ENCODE measurements at regions not wholly inside any gene's neighbourhood (a gene's known extent, or its start where the extent isn't known, plus 50 kb on each side); places are given as distances from the start of the nearest gene placed in this dataset.
A peak's percentile ranks its signal among the peaks of the same experiment; 100 is the strongest.

DNA sequence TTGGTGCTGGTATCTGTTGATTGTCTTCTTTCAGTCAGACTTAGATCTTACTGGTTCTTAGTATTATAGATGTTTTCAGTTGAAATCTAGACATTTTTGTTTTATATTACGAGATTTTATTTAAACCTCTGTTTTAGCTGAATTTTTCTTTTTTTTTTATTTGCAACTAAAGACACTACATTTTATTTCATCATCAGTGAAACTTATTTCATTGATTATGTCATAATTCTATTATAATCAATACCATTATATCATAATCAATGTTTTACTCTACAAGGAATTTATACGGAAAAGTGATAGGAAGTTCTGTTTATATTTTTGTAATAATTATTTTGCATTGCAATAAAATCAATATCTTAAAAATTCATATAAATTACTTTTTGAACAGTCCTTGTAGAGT is 477.4 kb upstream of the MDFIC2 start:
- DNase-seq, result no peak

DNA sequence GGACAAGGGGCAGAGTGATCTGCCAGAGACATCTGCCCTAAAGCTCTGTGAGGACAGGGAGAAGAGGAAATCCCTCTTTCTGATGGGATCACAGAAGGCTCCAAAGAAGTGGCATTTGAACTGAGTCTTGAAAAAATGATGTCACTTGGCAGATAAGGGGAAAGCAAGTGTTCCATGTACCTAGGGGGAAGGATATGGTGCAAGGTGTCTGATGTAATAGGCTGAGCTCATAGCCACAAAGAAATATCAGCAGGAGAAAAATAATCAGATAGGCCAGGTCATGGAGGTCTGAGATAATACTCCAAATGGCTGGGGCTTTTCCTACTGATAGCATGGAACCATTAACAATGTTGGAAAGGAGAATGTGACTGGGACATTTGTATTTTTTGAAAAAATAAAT is 468.4 kb upstream of the MDFIC2 start:
- peak; percentile 36 for DNase-seq

DNA sequence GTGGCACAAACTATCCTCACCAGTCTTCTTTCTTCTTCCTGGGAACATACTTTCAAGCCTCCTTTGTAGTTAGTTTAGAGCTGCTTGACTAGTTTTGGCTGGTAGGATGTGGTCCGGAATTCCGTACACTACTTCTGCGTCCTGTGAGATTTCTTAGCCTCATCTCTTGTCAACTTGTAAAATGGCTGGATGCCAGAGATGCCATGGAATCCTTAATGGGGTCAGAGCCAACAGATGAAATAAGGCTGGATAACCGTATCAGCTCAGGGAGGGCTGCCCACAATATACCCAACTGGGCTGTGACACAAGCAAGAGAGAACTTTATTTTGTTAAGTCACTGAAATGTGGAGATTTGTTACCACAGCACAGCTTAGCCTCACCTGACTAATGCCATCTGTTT is 466.9 kb upstream of the MDFIC2 start:
- no peak for DNase-seq

GRCh38 chr3:70776081-70776480 is 463.6 kb upstream of the MDFIC2 start:
- no peak for DNase-seq

- DNase-seq, result no peak
Observed at GRCh38 chr3:70775257-70775656, 462.8 kb upstream of the MDFIC2 start.

GRCh38 chr3:70774641-70775040 is 462.2 kb upstream of the MDFIC2 start:
- no peak for DNase-seq

GRCh38 chr3:70771426-70772147 is 459.1 kb upstream of the MDFIC2 start:
- no peak for DNase-seq

GRCh38 chr3:70770650-70771049 is 458.2 kb upstream of the MDFIC2 start:
- no peak for DNase-seq

DNA sequence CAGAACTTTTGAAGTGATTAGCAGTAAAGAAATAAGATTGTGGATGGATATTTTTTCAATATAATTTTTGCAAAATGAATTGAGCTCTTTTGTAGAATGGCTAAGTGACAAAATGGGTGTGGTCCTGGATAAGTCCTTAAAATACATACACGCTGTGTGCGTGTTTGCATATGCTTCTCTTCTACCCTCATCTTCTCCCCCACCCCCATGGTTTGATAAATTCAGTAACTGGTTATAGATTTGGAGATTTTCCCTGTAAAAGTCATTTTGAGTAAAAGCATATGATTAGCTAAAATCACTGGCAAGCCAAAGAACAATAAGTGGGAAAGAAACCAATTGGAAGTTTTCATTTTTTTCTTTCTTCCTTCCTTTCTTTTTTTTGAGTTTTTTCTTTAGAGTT is 453.9 kb upstream of the MDFIC2 start:
- no peak for DNase-seq

DNA sequence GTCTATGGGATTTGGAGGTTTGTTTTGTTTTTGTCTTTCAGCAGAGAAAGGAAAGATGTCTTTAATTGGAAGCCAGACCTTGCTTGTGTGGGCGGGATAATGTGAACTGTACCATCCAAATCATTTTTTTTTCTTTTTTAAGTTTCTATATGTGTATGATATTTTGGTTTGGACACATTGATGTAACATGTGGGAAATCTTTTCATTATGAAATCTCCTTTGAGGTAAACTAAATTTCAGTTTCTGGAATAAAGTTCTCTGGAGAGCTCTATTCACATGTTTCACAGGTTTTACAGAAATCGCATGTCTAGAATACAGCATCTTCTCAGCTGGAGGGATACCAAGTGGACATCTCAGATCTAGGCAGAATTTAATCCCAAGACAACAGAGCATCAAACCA is 451.5 kb upstream of the MDFIC2 start:
- no peak for DNase-seq

GRCh38 chr3:70757658-70758057 is 445.2 kb upstream of the MDFIC2 start:
- no peak for DNase-seq

- DNase-seq, result no peak
Observed at GRCh38 chr3:70755526-70755925, 443.1 kb upstream of the MDFIC2 start.

GRCh38 chr3:70754314-70754713 is 441.9 kb upstream of the MDFIC2 start:
- DNase-seq, result no peak

DNA sequence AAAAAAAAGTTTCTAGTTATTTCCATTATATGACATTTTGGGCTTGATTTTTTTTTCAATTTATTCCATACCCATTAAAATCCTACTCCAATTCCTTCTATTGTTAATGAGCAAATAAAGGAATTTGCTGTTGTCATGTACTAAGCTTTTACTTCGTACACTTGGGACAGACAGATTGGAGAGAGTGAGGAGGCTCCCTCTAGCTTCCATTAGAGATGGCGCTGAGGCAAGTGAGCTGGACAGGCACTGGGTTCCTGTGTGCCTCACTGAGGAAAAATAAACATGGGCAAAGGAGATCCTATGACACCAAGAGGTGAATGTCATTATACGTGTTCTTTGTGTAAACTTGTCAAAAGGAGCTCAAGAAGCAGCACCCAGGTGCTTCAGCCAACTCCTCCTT is 441.1 kb upstream of the MDFIC2 start:
- DNase-seq, result peak; percentile 8

GRCh38 chr3:70752051-70752450 is 439.6 kb upstream of the MDFIC2 start:
- no peak for DNase-seq

- no peak for DNase-seq
Observed at GRCh38 chr3:70749122-70749521, 436.7 kb upstream of the MDFIC2 start.

GRCh38 chr3:70748593-70748992 is 436.2 kb upstream of the MDFIC2 start:
- DNase-seq, result no peak

GRCh38 chr3:70747847-70748246 is 435.4 kb upstream of the MDFIC2 start:
- no peak for DNase-seq

- DNase-seq, result no peak
Observed at GRCh38 chr3:70744536-70744935, 432.1 kb upstream of the MDFIC2 start.

GRCh38 chr3:70743754-70744153 is 431.3 kb upstream of the MDFIC2 start:
- DNase-seq, result no peak

GRCh38 chr3:70742081-70742480 is 429.6 kb upstream of the MDFIC2 start:
- DNase-seq, result no peak

DNA sequence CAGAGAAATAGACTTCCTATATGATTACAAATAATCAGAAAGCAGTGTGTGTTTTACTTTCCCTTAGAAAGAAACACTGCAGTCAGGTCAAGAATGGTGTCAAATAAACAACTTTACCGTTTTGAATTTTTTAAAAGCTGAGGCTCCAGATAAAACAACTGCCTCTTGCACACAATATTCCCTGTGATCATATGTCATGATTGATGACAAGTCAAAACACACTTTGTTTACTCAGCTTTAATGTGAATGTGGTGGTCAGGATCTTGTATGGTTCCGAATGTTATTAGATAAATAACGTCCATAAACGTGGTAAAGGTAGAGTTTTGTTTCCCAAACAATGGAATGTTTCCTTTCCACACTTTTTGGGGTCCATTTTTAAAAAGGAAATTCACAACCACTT is 428.4 kb upstream of the MDFIC2 start:
- DNase-seq, result no peak

DNA sequence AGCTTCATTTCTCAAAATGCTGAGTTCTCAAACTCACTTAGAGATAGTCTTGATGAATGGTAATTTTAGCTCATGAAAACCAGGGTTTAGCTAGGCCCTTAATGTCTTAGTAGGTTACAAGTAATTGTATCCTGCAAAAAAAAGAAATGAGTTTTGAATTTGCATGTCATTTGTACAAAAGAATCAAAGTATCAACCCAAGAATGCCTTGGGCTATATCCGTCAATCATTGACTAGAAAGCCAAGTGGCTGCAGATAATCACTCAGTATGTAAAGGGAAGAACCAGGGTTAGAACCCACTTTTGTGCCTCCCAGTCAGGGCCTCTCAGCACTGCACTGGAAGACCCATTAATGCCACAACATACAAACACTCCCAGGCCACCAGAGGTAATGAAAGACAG is 427.6 kb upstream of the MDFIC2 start:
- no peak for DNase-seq

DNA sequence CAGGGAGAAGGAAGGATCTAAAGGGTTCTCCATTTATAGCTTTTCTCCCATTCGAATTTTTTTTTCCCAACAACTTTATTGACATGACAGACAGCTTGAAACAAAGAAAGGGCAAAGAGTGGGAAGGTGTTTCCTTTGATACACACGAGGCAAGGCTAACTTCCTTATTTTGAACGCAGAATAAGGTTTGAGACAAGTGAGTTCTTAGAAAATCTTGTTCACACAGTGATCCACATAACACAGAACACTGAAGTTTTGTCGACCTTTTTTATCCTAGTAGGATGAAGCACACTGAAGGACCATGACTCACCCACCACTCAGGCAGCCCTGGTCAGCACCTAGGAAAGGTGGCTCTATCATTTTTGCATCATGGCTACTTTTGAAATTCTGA is 425.8 kb upstream of the MDFIC2 start:
- DNase-seq, result peak; percentile 34

GRCh38 chr3:70737666-70738290 is 425.3 kb upstream of the MDFIC2 start:
- peak; percentile 34 for DNase-seq

Data from OCI-M1 (cell line).